22Rv1 (cell line): ENCODE measurements at regions not wholly inside any gene's neighbourhood (a gene's known extent, or its start where the extent isn't known, plus 50 kb on each side); places are given as distances from the start of the nearest gene placed in this dataset.
"Not testable (repeated sequence)": the region's sequence is repeated elsewhere in the genome, so short reads cannot be mapped to it uniquely, and the experiment has no call there.

Experiments
- H3K27ac ChIP-seq: fragments of 450-650 bp; 2 replicates; pipeline ENCODE4 v1.5.1; 2017
- ZFX ChIP-seq: fragments of 450-650 bp; IDR thresholded peaks from 2 replicates; pipeline ENCODE4 v1.6.1; 2017; ENCODE audit warnings: antibody characterized with exemption, borderline replicate concordance
- TF ChIP-seq, protein P1 (sequence below): fragments of 450-650 bp; IDR thresholded peaks from 2 replicates; pipeline ENCODE4 v1.5.1; 2017; ENCODE audit warnings: mild to moderate bottlenecking

DNA sequence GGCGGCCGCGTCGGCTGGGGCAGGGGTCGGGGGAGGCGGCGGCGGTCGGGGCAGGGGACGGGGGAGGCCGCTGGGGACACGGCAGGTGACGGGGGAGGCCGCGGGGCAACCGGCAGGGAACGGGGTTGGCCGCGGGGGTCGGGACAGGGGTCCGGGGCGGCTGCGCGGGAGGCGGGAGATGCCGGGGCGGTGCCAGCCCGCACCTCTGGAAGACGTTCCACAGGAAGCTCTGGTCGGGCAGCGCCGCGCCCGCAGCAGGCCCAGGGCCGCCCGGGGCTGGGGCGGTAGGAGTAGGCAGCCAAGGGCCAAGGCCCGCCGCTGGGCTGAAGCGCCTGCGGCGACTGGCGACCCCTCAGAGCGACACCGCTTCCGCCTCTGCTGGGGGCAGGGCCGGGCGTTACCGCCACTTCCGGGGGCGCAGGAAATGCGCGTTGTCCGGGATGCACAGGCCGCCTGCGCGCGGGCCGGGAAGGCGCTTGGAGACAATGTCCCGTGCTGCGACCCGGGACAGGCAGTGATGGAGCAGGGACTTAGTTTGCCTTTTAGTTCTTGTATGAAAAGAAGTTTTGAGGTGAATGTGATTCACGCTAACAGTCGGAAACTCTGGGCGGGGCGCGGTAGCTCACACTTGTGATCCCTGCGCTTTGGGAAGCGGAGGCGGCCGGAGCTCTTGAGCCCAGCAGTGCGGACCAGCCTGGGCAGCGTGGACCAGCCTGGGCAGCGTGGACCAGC, 110.0 kb upstream of the LPCAT1 start:
- TF ChIP-seq, protein P1, sequence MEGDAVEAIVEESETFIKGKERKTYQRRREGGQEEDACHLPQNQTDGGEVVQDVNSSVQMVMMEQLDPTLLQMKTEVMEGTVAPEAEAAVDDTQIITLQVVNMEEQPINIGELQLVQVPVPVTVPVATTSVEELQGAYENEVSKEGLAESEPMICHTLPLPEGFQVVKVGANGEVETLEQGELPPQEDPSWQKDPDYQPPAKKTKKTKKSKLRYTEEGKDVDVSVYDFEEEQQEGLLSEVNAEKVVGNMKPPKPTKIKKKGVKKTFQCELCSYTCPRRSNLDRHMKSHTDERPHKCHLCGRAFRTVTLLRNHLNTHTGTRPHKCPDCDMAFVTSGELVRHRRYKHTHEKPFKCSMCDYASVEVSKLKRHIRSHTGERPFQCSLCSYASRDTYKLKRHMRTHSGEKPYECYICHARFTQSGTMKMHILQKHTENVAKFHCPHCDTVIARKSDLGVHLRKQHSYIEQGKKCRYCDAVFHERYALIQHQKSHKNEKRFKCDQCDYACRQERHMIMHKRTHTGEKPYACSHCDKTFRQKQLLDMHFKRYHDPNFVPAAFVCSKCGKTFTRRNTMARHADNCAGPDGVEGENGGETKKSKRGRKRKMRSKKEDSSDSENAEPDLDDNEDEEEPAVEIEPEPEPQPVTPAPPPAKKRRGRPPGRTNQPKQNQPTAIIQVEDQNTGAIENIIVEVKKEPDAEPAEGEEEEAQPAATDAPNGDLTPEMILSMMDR = no peak
- no peak for TF ChIP-seq ZFX
- peak overlapping the region; percentile 65 for H3K27ac ChIP-seq

DNA sequence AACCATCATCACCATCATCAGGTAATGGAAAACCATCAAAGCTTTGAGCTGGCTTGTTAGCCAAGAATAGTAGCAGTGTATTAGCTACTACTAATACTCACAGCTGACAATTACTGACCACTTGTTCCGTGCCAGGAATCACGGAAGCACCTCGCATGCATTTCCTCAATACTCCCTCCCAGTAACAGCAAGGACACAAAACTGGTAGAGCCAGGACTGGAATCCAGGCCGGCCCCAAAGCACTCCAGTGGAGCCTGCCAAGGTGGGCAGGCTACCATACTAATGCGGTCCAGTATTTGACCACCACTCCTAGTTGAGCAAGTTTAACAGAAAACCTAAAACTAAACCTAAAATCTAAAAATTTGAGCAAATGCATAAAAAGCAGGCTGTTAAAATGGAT, 107.2 kb upstream of the LPCAT1 start:
- not testable (repeated sequence) for H3K27ac ChIP-seq

DNA sequence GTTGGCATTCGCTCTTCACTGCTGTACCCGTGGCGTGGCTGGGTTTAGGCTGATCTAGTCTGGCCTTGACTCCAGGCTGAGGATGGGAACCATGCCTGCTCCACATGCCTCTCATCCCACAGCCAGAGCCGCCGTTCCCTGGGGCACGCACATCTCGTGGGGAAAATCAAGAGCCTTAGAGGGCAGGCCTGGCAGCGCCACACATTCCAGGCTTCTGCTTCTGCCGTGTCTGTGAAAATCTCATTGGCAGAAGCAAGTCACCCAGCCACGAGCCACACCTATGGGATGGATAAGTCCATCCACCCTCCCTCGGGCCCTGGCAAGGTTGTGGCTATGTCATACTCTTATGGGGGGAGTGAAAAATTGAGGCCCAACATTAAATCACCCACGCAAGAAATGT, 102.6 kb upstream of the LPCAT1 start:
- not testable (repeated sequence) for H3K27ac ChIP-seq

DNA sequence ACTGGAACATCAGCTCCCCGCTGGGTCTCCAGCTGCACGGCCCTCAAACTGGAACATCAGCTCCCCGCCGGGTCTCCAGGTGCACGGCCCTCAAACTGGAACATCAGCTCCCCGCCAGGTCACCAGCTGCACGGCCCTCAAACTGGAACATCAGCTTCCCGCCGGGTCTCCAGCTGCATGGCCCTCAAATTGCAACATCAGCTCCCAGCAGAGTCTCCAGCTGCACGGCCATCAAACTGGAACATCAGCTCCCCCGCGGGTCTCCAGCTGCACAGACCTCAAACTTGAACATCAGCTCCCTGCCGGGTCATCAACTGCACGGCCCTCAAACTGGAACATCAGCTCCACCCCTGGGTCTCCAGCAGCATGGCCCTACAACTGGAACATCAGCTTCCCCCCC, 95.8 kb upstream of the LPCAT1 start:
- H3K27ac ChIP-seq = not testable (repeated sequence)

DNA sequence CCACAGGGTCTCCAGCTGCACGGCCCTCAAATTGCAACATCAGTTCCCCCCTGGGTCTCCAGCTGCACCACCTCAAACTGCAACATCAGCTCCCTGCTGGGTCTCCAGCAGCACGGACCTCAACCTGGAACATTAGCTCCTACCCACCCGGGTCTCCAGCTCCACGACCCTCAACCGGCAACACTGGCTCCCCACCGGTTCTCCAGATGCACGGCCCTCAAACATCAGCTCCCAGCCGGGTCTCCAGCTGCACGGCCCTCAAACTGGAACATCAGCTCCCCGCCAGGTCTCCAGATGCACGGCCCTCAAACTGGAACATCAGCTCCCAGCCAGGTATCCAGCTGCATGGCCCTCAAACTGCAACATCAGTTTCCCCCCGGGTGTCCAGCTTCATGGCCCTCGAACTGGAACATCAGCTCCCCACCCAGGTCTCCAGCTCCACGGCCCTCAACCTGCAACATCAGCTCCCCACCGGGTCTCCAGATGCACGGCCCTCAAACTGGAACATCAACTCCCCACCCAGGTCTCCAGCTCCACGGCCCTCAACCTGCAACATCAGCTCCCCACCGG, 94.6 kb upstream of the LPCAT1 start:
- not testable (repeated sequence) for H3K27ac ChIP-seq

DNA sequence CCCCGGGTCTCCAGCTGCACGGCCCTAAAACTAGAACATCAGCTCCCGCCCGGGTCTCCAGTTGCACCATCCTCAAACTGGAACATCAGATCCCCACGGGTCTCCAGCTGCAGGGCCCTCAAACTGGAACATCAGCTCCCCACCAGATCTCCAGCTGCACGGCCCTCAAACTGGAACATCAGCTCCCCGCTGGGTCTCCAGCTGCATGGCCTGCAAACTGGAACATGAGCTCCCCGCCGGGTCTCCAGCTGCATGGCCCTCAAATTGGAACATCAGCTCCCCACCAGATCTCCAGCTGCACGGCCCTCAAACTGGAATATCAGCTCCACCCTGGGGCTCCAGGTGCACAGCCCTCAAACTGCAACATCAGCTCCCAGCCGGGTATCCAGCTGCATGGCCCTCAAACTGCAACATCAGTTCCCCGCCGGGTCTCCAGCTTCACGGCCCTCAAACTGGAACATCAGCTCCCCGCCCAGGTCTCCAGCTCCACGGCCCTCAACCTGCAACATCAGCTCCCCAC, 93.5 kb upstream of the LPCAT1 start:
- H3K27ac ChIP-seq = not testable (repeated sequence)

DNA sequence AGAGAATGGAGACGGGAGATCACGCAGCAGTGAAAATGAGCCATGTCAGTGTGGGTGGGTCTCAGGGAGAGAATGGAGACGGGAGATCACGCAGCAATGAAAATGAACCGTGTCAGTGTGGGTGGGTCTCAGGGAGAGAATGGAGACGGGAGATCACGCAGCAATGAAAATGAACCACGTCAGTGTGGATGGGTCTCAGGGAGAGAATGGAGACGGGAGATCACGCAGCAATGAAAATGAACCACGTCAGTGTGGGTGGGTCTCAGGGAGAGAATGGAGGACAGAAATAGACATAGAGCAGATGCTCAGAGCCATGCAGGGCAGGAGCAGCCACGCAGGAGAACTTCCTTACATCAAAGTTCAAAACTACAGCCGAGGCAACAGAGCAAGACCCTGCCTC, 89.8 kb upstream of the LPCAT1 start:
- not testable (repeated sequence) for H3K27ac ChIP-seq

DNA sequence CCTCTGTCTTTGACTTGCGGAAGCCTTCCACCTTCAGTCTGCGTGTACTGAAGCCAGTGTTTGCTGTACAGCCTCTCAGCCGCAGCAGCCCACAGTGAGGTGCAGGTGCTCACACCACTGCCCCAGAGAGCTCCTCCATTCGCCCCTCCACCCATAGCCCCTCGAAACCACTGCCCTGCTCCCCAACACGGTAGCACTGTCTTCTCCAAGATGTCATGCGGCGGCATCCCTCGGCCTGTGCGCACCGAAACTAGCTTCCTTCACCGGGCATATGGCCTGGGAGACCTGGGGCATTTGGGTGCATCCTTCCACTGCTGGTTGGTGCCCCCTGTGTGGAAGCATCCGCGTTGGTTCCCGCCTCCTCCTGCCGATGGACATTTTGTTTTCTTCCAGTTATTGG, 86.8 kb upstream of the LPCAT1 start:
- not testable (repeated sequence) for H3K27ac ChIP-seq

DNA sequence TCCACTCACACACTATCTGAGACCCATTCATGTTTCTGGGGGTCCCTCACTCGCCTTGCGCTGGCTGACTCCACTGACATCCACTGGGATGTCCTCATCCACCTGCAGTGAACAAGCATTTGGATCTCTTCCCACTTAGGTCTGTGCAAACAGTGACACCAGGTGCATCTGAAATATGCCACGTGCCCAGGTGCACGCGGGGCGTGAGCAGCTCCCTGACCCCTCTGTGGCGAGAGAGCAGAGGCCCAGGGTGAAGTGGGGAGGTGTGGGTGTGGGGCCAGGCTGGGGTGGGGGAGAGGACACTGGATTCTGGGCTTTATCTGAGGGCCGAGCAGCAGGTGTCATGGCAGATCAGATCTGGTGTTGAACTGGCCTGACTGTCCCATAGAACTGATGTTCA, 85.4 kb upstream of the LPCAT1 start:
- not testable (repeated sequence) for H3K27ac ChIP-seq

DNA sequence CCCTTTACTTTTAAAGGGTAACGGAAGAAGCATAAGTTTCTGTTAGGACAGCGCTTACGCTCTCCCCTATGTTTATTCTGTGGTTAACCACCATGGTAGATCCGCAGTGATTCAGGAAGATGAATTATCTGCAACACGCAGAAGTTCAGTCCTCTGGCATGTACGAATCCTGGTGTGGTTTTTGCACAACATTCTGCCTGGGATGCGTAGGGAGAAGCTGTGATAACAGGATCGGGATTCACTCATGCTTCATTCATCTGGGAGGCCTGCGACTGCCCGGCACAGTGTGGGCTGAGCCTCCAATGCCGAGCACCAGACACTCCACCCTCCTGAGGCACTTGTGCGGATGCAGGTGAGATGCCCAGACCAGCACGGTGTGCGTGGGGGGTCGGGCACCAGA, 84.6 kb upstream of the LPCAT1 start:
- not testable (repeated sequence) for H3K27ac ChIP-seq

DNA sequence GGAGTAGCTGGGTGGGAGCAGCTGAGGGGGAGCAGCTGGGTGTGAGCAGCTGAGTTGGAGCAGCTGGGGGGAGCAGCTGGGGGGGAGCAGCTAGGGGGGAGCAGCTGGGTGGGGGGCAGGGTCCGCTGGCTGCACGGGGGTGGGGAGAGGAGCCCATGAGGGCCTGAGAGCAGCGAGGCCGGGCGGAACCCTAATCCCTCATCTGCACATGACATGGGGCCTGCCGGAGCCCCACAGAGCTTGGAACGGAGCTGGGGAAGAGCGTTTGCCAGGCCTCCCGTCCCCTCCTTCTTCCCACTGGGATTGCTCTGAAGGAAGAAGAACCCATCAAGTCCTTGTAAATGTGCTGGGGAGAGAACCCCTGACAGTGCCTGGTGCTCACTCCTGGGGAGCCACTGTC, 83.2 kb upstream of the LPCAT1 start:
- H3K27ac ChIP-seq = not testable (repeated sequence)

DNA sequence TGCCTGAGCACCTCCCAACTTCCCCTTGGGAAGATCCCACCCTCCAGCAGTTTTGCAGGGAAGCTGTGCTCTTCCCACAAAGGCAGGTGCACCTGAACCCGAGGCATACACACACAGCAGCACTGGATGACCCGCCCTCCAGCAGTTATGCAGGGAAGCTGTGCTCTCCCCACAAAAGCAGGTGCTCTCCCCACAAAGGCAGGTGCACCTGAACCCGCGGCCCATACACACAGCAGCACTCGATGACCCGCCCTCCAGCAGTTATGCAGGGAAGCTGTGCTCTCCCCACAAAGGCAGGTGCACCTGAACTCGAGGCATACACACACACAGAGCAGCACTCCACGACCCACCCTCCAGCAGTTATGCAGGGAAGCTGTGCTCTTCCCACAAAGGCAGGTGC, 80.2 kb upstream of the LPCAT1 start:
- H3K27ac ChIP-seq = not testable (repeated sequence)

DNA sequence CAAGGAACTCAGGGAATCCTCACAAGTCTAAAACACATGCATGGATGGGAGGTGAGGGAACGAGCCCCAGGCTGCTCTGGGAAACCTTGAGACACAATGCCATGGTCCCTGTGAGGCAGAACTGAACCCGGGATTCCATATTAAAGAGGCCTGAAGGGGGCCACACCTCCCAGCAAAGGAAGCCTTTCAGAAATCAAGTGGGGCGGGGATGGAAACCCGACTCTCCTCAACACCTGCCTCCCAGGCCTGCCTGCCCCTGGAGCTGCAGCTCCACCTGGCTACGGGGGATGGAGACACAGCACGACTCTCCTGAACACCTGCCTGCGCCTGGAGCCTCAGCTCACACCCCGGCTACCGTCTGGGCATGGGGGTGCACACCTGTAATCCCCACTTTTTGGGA, 77.8 kb upstream of the LPCAT1 start:
- not testable (repeated sequence) for H3K27ac ChIP-seq
- TF ChIP-seq, protein P1 = peak; percentile 39

DNA sequence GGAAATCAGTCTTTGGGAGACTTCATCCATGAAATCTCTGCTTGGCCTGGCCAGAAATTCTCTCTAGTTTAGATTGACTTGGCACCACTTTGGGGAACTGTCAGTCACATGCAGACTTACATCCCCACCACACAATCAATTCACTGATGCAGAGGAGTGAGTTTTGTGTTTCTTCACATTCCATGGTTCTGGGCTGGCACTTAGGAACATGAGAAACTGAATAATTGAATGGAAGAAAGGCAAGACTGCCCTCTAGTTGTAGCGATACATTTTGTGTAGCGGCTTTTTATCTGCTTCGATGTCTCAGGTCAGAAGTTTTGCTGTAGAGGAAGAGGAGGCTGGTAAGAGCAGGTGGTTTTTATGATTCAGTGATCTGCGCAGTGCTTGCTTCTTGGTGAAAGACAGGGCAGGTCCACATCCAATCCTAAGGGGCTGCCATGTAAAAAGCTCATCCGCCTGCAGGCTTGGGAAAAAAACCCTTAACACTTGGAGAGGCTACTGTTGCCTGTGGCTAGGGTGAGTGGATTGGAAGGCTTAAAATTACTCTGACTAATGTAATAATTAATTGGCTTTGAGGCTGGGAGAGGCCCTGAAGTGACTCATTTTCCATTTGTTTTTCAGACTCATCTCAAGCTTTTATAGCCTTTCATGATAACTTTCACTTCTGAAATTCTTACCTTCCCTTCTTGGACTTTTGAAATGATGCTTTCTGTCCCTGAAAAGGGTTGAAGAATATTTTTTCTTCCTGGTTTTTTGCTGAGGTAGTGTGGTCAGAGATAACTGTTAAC, 75.4 kb upstream of the LPCAT1 start:
- H3K27ac ChIP-seq = not testable (repeated sequence)

DNA sequence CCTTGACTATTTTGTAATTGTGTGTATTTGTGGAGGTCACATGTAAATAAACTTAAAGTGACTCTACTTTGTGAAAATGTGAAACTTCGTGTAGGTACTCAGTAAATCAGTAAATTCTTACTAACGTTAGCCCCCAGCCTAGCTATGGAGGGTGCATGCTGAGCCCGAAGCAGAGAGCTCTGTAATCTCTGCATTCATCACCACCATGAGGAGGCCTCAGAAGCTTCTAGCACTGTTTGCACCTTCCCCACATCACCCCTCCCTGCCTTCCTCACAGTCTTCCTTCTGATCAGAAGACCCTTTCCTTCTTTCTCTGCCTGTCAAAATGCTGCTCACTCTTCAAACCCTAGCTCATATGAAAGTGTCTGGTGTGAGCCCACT, 73.3 kb upstream of the LPCAT1 start:
- H3K27ac ChIP-seq = peak overlapping the region; percentile 32; the same call in 1 of the 2 replicates

DNA sequence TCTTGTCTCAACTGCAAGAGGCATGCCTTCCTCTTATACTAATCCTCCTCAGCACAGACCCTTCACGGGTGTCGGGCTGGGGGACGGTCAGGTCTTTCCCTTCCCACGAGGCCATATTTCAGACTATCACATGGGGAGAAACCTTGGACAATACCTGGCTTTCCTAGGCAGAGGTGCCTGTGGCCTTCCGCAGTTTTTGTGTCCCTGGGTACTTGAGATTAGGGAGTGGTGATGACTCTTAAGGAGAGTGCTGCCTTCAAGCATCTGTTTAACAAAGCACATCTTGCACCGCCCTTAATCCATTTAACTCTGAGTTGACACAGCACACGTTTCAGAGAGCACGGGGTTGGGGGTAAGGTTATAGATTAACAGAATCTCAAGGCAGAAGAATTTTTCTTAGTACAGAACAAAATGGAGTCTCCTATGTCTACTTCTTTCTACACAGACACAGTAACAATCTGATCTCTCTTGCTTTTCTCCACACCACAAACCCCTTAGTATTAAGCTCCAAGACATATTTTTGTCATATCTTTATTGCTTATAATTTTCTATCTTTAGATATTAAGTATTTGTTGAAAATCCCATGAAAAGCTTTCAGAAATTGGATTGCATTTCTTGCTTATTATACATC, 72.8 kb upstream of the LPCAT1 start:
- peak overlapping the region; percentile 32; the same call in 1 of the 2 replicates for H3K27ac ChIP-seq
